Spleen (tissue), 11 donors: ENCODE measurements at regions not wholly inside any gene's neighbourhood (a gene's known extent, or its start where the extent isn't known, plus 50 kb on each side); places are given as distances from the start of the nearest gene placed in this dataset.

Experiments used
- DNase-seq: peaks from one replicate; pipeline ENCODE4 v3.0.0-alpha.2; 2020
- H3K27ac ChIP-seq, 8 donors: fragments of 200-600 bp; sonication (generic) in 7 of 8; 1 replicate in 4 of 8; 2 replicates in 4 of 8; pipeline versions ENCODE4 v1.5.0 to v1.8.0; 2016 to 2021; ENCODE audit warnings: inconsistent platforms in 4 of 8, mild to moderate bottlenecking in 4 of 8, moderate library complexity in 1 of 8
- H3K27me3 ChIP-seq, 7 donors: fragments of 200-600 bp; sonication (generic) in 6 of 7; replicated peaks in 1 of 7; 1 replicate in 4 of 7; 2 replicates in 3 of 7; pipeline versions ENCODE4 v1.5.0 to v1.8.0; 2016 to 2021; ENCODE audit warnings: inconsistent platforms in 3 of 7, mild to moderate bottlenecking in 1 of 7
- H3K36me3 ChIP-seq, 6 donors: fragments of 200-600 bp; sonication (generic) in 5 of 6; 1 replicate in 4 of 6; 2 replicates in 2 of 6; pipeline versions ENCODE4 v1.5.0 to v1.8.0; 2016 to 2021; ENCODE audit warnings: inconsistent platforms in 2 of 6
- H3K4me1 ChIP-seq, 6 donors: fragments of 200-600 bp; sonication (generic) in 5 of 6; 1 replicate in 3 of 6; 2 replicates in 3 of 6; pipeline versions ENCODE4 v1.5.0 to v1.8.0; 2016 to 2021; ENCODE audit warnings: inconsistent platforms in 3 of 6
- H3K4me3 ChIP-seq, 8 donors: fragments of 200-600 bp; sonication (generic) in 7 of 8; 1 replicate in 4 of 8; 2 replicates in 4 of 8; pipeline versions ENCODE4 v1.5.0 to v1.8.0; 2016 to 2021; ENCODE audit warnings: inconsistent platforms in 4 of 8, mild to moderate bottlenecking in 4 of 8, moderate library complexity in 2 of 8
- H3K9me3 ChIP-seq, 8 donors: fragments of 200-600 bp; sonication (generic) in 7 of 8; 1 replicate in 4 of 8; 2 replicates in 4 of 8; pipeline versions ENCODE4 v1.5.0 to v1.8.0; 2016 to 2021; ENCODE audit warnings: inconsistent platforms in 4 of 8
- POLR2A ChIP-seq, 3 donors: fragments of 450-650 bp; IDR thresholded peaks; one replicate each; pipeline ENCODE4 v1.5.1; 2017; ENCODE audit warnings: antibody characterized with exemption in 3 of 3, mild to moderate bottlenecking in 1 of 3
- POLR2AphosphoS5 ChIP-seq, 3 donors: sonication (generic); formaldehyde crosslinking; IDR thresholded peaks; one replicate each; pipeline ENCODE4 v1.5.1; 2017; ENCODE audit warnings: antibody characterized with exemption in 3 of 3
- WGBS, 5 donors: extraction: QIAGEN DNeasy Blood & Tissue Kit in 3 of 5; methylation state at CpG; one replicate each; pipeline versions ENCODE4 v1.1.5 to v1.1.7; 2013 to 2018; 5-methylcytosine and 5-hydroxymethylcytosine counted together
- intact Hi-C: fragments of 100-400 bp; cut with DNase I; formaldehyde crosslinking; loops from one replicate; pipeline ENCODE4 v1.15.0; 2023; ENCODE audit warnings: low total_unique reads
- TF ChIP-seq, protein P1 (sequence below), 11 experiments: fragments of 200-600 bp in 7 of 11; fragments of 450-650 bp in 4 of 11; sonication (generic) in 4 of 11; IDR thresholded peaks in 8 of 11; conservative IDR thresholded peaks in 3 of 11; 1 replicate in 7 of 11; 2 replicates in 4 of 11; pipeline versions ENCODE4 v1.4.0 to v1.8.0; 2016 to 2021; ENCODE audit warnings: antibody characterized with exemption in 11 of 11, inconsistent platforms in 4 of 11, mild to moderate bottlenecking in 1 of 11
- donor health status: healthy with polysubstance abuse.
- donor health status: DM: no; HTN: no; CAD: no; lungs with moderate emphysema.
- donor health status: DM: no; HTN: no; CAD: no.
- donor health status: Bipolar disorder and iron deficiency.
- donor health status: healthy.
- donor health status: DM: no; HTN: no; CAD: no.
- donor health status: DM: yes; HTN: yes; CAD: no.

GRCh38 chr20:11826334-11826733, 91.4 kb upstream of the BTBD3 start:
- TF ChIP-seq, protein P1, sequence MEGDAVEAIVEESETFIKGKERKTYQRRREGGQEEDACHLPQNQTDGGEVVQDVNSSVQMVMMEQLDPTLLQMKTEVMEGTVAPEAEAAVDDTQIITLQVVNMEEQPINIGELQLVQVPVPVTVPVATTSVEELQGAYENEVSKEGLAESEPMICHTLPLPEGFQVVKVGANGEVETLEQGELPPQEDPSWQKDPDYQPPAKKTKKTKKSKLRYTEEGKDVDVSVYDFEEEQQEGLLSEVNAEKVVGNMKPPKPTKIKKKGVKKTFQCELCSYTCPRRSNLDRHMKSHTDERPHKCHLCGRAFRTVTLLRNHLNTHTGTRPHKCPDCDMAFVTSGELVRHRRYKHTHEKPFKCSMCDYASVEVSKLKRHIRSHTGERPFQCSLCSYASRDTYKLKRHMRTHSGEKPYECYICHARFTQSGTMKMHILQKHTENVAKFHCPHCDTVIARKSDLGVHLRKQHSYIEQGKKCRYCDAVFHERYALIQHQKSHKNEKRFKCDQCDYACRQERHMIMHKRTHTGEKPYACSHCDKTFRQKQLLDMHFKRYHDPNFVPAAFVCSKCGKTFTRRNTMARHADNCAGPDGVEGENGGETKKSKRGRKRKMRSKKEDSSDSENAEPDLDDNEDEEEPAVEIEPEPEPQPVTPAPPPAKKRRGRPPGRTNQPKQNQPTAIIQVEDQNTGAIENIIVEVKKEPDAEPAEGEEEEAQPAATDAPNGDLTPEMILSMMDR (IDR thresholded peaks at IDR 0.05 in 8 of 11, conservative IDR thresholded peaks at IDR 0.05 in 3 of 11) = no peak
- TF ChIP-seq POLR2AphosphoS5 (IDR thresholded peaks at IDR 0.05) = no peak
- no peak for TF ChIP-seq POLR2A (IDR thresholded peaks at IDR 0.05)
- Histone ChIP-seq H3K4me3 (no peak overlapping the region), H3K36me3 (no peaks in the 10 kb centered on the region), H3K4me1 (no peaks in the 10 kb centered on the region), H3K27me3 (no peaks in the 10 kb centered on the region), H3K9me3 (peaks cover 0 to 2% (median 0%) of the 10 kb centered on the region in 8 donors), H3K27ac (no peak overlapping the region)
- intact Hi-C loops = no loop called here
- no peak for DNase-seq
- 75 to 85% (median 79%) methylated on average over 4 of the region's 4 CpGs for WGBS, 5 donors

DNA sequence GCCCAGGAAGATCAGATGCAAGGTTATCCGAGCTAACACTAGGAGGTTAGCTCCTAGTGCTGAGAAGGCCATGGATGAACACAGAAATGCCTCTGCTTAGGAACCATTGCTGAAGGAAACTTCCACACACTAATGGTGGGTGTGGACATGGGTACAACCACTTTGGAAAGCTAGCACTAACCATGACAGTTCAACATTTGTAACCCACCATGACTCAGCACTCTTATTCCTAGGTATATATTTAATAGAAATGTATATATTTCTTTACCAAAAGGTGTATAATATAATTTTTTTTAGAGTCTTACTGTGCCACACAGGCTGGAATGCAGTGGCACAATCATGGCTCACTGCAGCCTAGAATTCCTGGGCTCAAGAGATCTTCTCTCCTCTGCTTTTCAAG, 85.3 kb upstream of the BTBD3 start:
- WGBS, 5 donors = 59 to 90% (median 67%) methylated on average over 1 of the region's 1 CpG
- no peak overlapping the region for H3K4me3 ChIP-seq
- H3K27me3 ChIP-seq = no peaks in the 10 kb centered on the region
- intact Hi-C loops = no loop called here
- DNase-seq = no peak
- H3K27ac ChIP-seq = no peak overlapping the region
- H3K36me3 ChIP-seq = no peaks in the 10 kb centered on the region
- H3K4me1 ChIP-seq = no peaks in the 10 kb centered on the region
- TF ChIP-seq, protein P1 (IDR thresholded peaks at IDR 0.05 in 8 of 11, conservative IDR thresholded peaks at IDR 0.05 in 3 of 11) = no peak
- TF ChIP-seq POLR2A (IDR thresholded peaks at IDR 0.05) (no peak), POLR2AphosphoS5 (IDR thresholded peaks at IDR 0.05) (no peak)
- H3K9me3 ChIP-seq = peaks cover 0 to 3% (median 0%) of the 10 kb centered on the region in 8 donors

DNA sequence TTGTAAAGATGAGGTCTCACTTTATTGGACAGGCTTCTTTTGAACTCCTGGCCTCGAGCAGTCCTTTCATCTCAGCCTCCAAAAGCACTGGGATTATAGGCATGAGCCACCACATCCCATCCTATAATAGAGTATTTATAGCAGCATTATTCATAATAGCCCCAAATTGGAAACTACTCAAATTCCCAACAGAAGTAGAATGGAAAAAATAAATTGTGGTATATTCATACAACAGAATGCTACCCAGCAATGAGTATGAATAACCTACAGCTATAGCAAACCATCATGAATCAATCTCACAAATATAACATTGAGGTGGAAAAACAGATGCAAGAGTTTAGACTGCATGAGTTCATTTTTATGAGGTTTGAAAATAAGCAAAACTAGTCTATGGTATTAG, 84.8 kb upstream of the BTBD3 start:
- Histone ChIP-seq H3K27ac (no peak overlapping the region), H3K36me3 (no peaks in the 10 kb centered on the region), H3K9me3 (peaks cover 0 to 3% (median 0%) of the 10 kb centered on the region in 8 donors), H3K4me1 (no peaks in the 10 kb centered on the region), H3K4me3 (no peak overlapping the region), H3K27me3 (no peaks in the 10 kb centered on the region)
- intact Hi-C loops = no loop called here
- DNase-seq = no peak
- TF ChIP-seq, protein P1 (IDR thresholded peaks at IDR 0.05 in 8 of 11, conservative IDR thresholded peaks at IDR 0.05 in 3 of 11) = no peak
- no peak for TF ChIP-seq POLR2AphosphoS5 (IDR thresholded peaks at IDR 0.05)
- TF ChIP-seq POLR2A (IDR thresholded peaks at IDR 0.05) = no peak
- 0% methylated on average over 1 of the region's 1 CpG for WGBS, 5 donors

- Histone ChIP-seq H3K27ac (no peak overlapping the region), H3K4me3 (no peak overlapping the region), H3K9me3 (peaks cover 0 to 3% (median 0%) of the 10 kb centered on the region in 8 donors), H3K27me3 (no peaks in the 10 kb centered on the region), H3K36me3 (no peaks in the 10 kb centered on the region), H3K4me1 (no peaks in the 10 kb centered on the region)
- 76 to 86% (median 81%) methylated on average over 3 of the region's 3 CpGs for WGBS, 5 donors
- intact Hi-C loops = no loop called here
- DNase-seq = no peak
- TF ChIP-seq, protein P1 (IDR thresholded peaks at IDR 0.05 in 8 of 11, conservative IDR thresholded peaks at IDR 0.05 in 3 of 11) = no peak
- TF ChIP-seq POLR2AphosphoS5 (IDR thresholded peaks at IDR 0.05) (no peak), POLR2A (IDR thresholded peaks at IDR 0.05) (no peak)
These were observed 83.9 kb upstream of the BTBD3 start for GRCh38 chr20:11833825-11834224.
